ENCODE measurements at regions not wholly inside any gene's neighbourhood (a gene's known extent, or its start where the extent isn't known, plus 50 kb on each side); places are given as distances from the start of the nearest gene placed in this dataset.
A peak's percentile ranks its signal among the peaks of the same experiment; 100 is the strongest.

- H3K27me3 ChIP-seq (ENCODE audit: control insufficient read depth, insufficient read depth, low read length, poor library complexity, severe bottlenecking), result no peaks in the 10 kb centered on the region
- no peak overlapping the region for H3K27ac ChIP-seq (ENCODE audit: low read depth, low read length)
- no peak overlapping the region for H3K4me3 ChIP-seq (ENCODE audit: low read length)
- Mint-ChIP-seq H3K4me3 (no peak overlapping the region), H3K27ac (no peak overlapping the region), H3K9me3 (peaks cover 5% of the 10 kb centered on the region), H3K4me1 (peaks cover 15% of the 10 kb centered on the region), H3K36me3 (ENCODE audit: low read depth) (no peaks in the 10 kb centered on the region), H3K27me3 (ENCODE audit: insufficient read depth) (peaks cover 10% of the 10 kb centered on the region)
- no peak for TF ChIP-seq CTCF (conservative IDR thresholded peaks at IDR 0.05)
- peak; percentile 24 for DNase-seq
- 96 to 100% methylated on average over 5 to 6 of the region's 6 CpGs for WGBS, 2 experiments (ENCODE audit: insufficient coverage in 1 of 2, insufficient read length in 1 of 2)
- H3K4me1 ChIP-seq (ENCODE audit: control insufficient read depth, insufficient read depth, low read length), result peaks cover 17% of the 10 kb centered on the region
- no peaks in the 10 kb centered on the region for H3K36me3 ChIP-seq (ENCODE audit: control insufficient read depth, insufficient read depth, low read length)
- H3K9me3 ChIP-seq (ENCODE audit: control insufficient read depth, low read length), result peaks cover 4% of the 10 kb centered on the region
- H3K9ac ChIP-seq (ENCODE audit: extremely low read depth, low read length, poor library complexity, severe bottlenecking), result no peak overlapping the region
Observed at GRCh38 chr3:43783987-43784639, 93.4 kb downstream of the ABHD5 start.

- Mint-ChIP-seq H3K27me3 (ENCODE audit: insufficient read depth) (peaks cover 13% of the 10 kb centered on the region), H3K4me1 (peaks cover 15% of the 10 kb centered on the region), H3K4me3 (no peak overlapping the region), H3K27ac (no peak overlapping the region), H3K9me3 (peaks cover under 1% of the 10 kb centered on the region), H3K36me3 (ENCODE audit: low read depth) (no peaks in the 10 kb centered on the region)
- WGBS, 2 experiments (ENCODE audit: insufficient coverage in 1 of 2, insufficient read length in 1 of 2), result 71 to 78% methylated on average over 3 to 4 of the region's 4 CpGs
- no peaks in the 10 kb centered on the region for H3K9me3 ChIP-seq (ENCODE audit: control insufficient read depth, low read length)
- no peak for TF ChIP-seq CTCF (conservative IDR thresholded peaks at IDR 0.05)
- peaks cover 17% of the 10 kb centered on the region for H3K4me1 ChIP-seq (ENCODE audit: control insufficient read depth, insufficient read depth, low read length)
- no peaks in the 10 kb centered on the region for H3K36me3 ChIP-seq (ENCODE audit: control insufficient read depth, insufficient read depth, low read length)
- no peak for DNase-seq
- no peak overlapping the region for H3K4me3 ChIP-seq (ENCODE audit: low read length)
- H3K27ac ChIP-seq (ENCODE audit: low read depth, low read length), result no peak overlapping the region
- no peaks in the 10 kb centered on the region for H3K27me3 ChIP-seq (ENCODE audit: control insufficient read depth, insufficient read depth, low read length, poor library complexity, severe bottlenecking)
- no peak overlapping the region for H3K9ac ChIP-seq (ENCODE audit: extremely low read depth, low read length, poor library complexity, severe bottlenecking)
Observed at GRCh38 chr3:43784640-43785011, 93.9 kb downstream of the ABHD5 start.

GRCh38 chr3:43785551-43785950 lies 94.8 kb downstream of the ABHD5 start:
- Mint-ChIP-seq H3K9me3 (no peaks in the 10 kb centered on the region), H3K27ac (no peak overlapping the region), H3K27me3 (ENCODE audit: insufficient read depth) (peaks cover 20% of the 10 kb centered on the region), H3K36me3 (ENCODE audit: low read depth) (no peaks in the 10 kb centered on the region), H3K4me1 (peaks cover 15% of the 10 kb centered on the region), H3K4me3 (no peak overlapping the region)
- Histone ChIP-seq H3K27me3 (ENCODE audit: control insufficient read depth, insufficient read depth, low read length, poor library complexity, severe bottlenecking) (peaks cover under 1% of the 10 kb centered on the region), H3K9me3 (ENCODE audit: control insufficient read depth, low read length) (no peaks in the 10 kb centered on the region), H3K27ac (ENCODE audit: low read depth, low read length) (no peak overlapping the region), H3K4me1 (ENCODE audit: control insufficient read depth, insufficient read depth, low read length) (peaks cover 17% of the 10 kb centered on the region), H3K9ac (ENCODE audit: extremely low read depth, low read length, poor library complexity, severe bottlenecking) (no peak overlapping the region), H3K4me3 (ENCODE audit: low read length) (no peak overlapping the region), H3K36me3 (ENCODE audit: control insufficient read depth, insufficient read depth, low read length) (no peaks in the 10 kb centered on the region)
- no peak for DNase-seq
- 79 to 87% methylated on average over 7 to 8 of the region's 8 CpGs for WGBS, 2 experiments (ENCODE audit: insufficient coverage in 1 of 2, insufficient read length in 1 of 2)
- TF ChIP-seq CTCF (conservative IDR thresholded peaks at IDR 0.05), result no peak
